PC-9 (cell line): ENCODE measurements at regions not wholly inside any gene's neighbourhood (a gene's known extent, or its start where the extent isn't known, plus 50 kb on each side); places are given as distances from the start of the nearest gene placed in this dataset.

Experiments used
- BruUV-seq: library from RNA; stranded (reverse); fragments of 400-500 nt; replicated peaks from 2 replicates; lab custom pipeline; 2021; lab: Mats Ljungman, UMichigan
- CTCF ChIA-PET: fragments of 300-600 bp; sonication (Branson Sonifier 250); formaldehyde crosslinking; loops from one replicate; lab custom pipeline; 2022; ENCODE audit warnings: antibody characterized with exemption; lab: Charles Lee
- POLR2A ChIA-PET: fragments of 300-600 bp; sonication (Branson Sonifier 250); formaldehyde crosslinking; loops from one replicate; lab custom pipeline; 2022; ENCODE audit warnings: antibody characterized with exemption; ENCODE audit not compliant: unreplicated experiment; lab: Charles Lee
- DNase-seq, 2 experiments: peaks; one replicate each; pipeline versions ENCODE4 v3.0.0 to v3.0.0-alpha.2; 2015 to 2022; ENCODE audit warnings: mixed read lengths in 1 of 2
- H2AFZ ChIP-seq: fragments of 200-600 bp; sonication (generic); 2 replicates; pipeline ENCODE4 v1.8.1; 2017; ENCODE audit warnings: antibody characterized with exemption
- H3F3A ChIP-seq: fragments of 200-600 bp; sonication (generic); 2 replicates; pipeline ENCODE4 v1.8.1; 2017; ENCODE audit warnings: antibody characterized with exemption, mild to moderate bottlenecking, low read depth; ENCODE audit not compliant: insufficient read depth
- H3K27ac ChIP-seq: fragments of 200-600 bp; sonication (generic); 2 replicates; pipeline ENCODE4 v1.6.1; 2016; ENCODE audit warnings: mixed run types
- H3K27me3 ChIP-seq: fragments of 200-600 bp; sonication (generic); 2 replicates; pipeline ENCODE4 v1.6.1; 2016; ENCODE audit warnings: low read depth, mixed run types; ENCODE audit not compliant: insufficient read depth
- H3K36me3 ChIP-seq: fragments of 200-600 bp; sonication (generic); 2 replicates; pipeline ENCODE4 v1.6.1; 2016; ENCODE audit warnings: low read depth, mixed run types
- H3K4me1 ChIP-seq: fragments of 200-600 bp; sonication (generic); replicated peaks from 2 replicates; pipeline ENCODE4 v1.6.1; 2016; ENCODE audit warnings: mixed run types; ENCODE audit not compliant: insufficient read depth
- H3K4me2 ChIP-seq: fragments of 200-600 bp; sonication (generic); 2 replicates; pipeline ENCODE4 v1.6.1; 2017; ENCODE audit warnings: mixed run types
- H3K4me3 ChIP-seq: fragments of 200-600 bp; sonication (generic); 2 replicates; pipeline ENCODE4 v1.6.1; 2016; ENCODE audit warnings: mixed run types
- H3K79me2 ChIP-seq: fragments of 200-600 bp; sonication (generic); 2 replicates; pipeline ENCODE4 v1.6.1; 2017; ENCODE audit warnings: low read depth, mixed run types
- H3K9me2 ChIP-seq: fragments of 200-600 bp; sonication (generic); 2 replicates; pipeline ENCODE4 v1.8.1; 2017; ENCODE audit warnings: mild to moderate bottlenecking; ENCODE audit not compliant: insufficient read depth
- H3K9me3 ChIP-seq: fragments of 200-600 bp; sonication (generic); 2 replicates; pipeline ENCODE4 v1.8.1; 2016; ENCODE audit warnings: low read depth; ENCODE audit not compliant: insufficient read depth
- H4K20me1 ChIP-seq: fragments of 200-600 bp; sonication (generic); 2 replicates; pipeline ENCODE4 v1.8.1; 2017; ENCODE audit not compliant: insufficient read depth
- EZH2 ChIP-seq: fragments of 200-600 bp; sonication (generic); IDR thresholded peaks from 2 replicates; pipeline ENCODE4 v1.8.0; 2017; ENCODE audit warnings: antibody characterized with exemption, low read depth
- intact Hi-C: fragments of 100-400 bp; cut with micrococcal nuclease; formaldehyde crosslinking; loops from one replicate; pipeline ENCODE4 v1.10.0; 2022; ENCODE audit not compliant: unreplicated experiment
- TF ChIP-seq, protein P1 (sequence below): fragments of 200-600 bp; sonication (generic); conservative IDR thresholded peaks from 2 replicates; pipeline ENCODE4 v1.6.1; 2017; ENCODE audit warnings: mixed run types, antibody characterized with exemption, mild to moderate bottlenecking, moderate library complexity

DNA sequence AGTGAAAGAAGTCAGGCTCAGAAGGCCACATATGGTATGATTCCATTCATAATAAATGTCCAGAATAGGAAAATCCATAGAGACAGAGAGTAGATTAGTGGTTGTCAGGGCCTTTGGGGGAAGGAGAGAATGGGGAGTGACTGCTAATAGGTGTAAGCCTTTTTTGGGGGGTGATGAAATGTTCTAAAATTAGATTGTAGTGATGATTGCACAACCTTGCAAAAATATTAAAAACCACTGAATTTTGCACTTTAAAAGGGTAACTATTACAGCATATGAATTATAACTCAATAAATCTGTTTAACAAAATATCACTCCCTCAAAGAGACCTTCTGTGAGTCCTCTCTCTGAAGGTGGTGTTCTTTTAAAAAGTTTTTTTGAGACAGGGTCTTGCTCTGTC, 72.3 kb upstream of the GRK3 start:
- H3K27ac ChIP-seq: no peak overlapping the region
- no peak for DNase-seq

DNA sequence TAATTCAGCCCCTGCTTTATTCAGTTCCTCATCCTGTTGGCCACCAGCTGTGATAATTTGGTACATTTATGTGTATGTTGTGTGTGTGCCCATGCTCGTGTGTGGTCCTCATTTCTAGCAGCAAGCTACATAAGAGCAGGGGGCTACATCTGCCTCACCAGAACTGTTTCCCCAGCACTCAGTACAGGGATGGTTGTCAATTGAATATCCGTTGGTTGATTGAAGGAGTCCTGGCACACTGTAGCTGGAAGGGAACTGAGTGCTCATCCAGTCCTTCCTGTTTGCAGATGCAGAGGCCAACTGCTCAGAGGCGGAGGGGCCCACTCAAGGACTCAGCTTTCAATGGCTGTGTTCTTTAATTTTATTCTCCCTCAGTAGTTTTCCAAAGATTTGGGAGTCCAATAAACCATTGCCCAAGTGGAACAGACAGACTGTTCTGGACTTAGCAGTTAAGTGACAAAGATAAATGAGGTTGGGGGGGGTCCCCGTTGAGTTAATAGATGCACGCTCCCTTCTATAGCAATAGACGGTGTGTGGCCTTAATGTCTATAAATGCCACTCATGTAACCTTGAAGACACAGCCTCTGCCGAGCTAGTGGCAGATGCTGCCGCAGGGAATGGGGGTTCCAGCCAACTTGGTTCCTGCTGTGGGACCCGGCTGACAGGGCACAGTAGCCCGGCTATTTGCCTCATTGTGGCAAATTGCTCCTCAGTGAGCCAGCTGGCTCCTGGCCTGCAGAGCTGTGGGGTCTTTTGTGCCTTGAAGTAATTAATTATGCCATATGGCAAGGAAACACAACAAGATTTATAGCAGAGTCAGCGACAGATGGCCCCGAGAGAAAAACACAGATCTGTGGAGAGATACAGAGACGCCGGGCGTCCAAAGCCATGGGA, 71.4 kb upstream of the GRK3 start:
- no TSS peak for BruUV-seq
- CTCF ChIA-PET: no interaction called here
- H3F3A ChIP-seq: peaks cover 4% of the 10 kb centered on the region; the same call in 1 of the 2 replicates
- no peak for DNase-seq
- POLR2A ChIA-PET: no interaction called here
- no peak overlapping the region for H2AFZ ChIP-seq
- TF ChIP-seq, protein P1, sequence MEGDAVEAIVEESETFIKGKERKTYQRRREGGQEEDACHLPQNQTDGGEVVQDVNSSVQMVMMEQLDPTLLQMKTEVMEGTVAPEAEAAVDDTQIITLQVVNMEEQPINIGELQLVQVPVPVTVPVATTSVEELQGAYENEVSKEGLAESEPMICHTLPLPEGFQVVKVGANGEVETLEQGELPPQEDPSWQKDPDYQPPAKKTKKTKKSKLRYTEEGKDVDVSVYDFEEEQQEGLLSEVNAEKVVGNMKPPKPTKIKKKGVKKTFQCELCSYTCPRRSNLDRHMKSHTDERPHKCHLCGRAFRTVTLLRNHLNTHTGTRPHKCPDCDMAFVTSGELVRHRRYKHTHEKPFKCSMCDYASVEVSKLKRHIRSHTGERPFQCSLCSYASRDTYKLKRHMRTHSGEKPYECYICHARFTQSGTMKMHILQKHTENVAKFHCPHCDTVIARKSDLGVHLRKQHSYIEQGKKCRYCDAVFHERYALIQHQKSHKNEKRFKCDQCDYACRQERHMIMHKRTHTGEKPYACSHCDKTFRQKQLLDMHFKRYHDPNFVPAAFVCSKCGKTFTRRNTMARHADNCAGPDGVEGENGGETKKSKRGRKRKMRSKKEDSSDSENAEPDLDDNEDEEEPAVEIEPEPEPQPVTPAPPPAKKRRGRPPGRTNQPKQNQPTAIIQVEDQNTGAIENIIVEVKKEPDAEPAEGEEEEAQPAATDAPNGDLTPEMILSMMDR: no peak
- no peak for TF ChIP-seq EZH2
- no peak overlapping the region for H3K27ac ChIP-seq
- no peaks in the 10 kb centered on the region for H3K9me3 ChIP-seq
- H3K27me3 ChIP-seq: peaks cover 82% of the 10 kb centered on the region
- H4K20me1 ChIP-seq: no peaks in the 10 kb centered on the region
- H3K36me3 ChIP-seq: no peaks in the 10 kb centered on the region
- no peak overlapping the region for H3K4me3 ChIP-seq
- H3K9me2 ChIP-seq: no peaks in the 10 kb centered on the region
- no peaks in the 10 kb centered on the region for H3K4me1 ChIP-seq
- intact Hi-C loops: no loop called here
- no peak overlapping the region for H3K4me2 ChIP-seq
- H3K79me2 ChIP-seq: no peaks in the 10 kb centered on the region

More for the DNA sequence above, 72.3 kb upstream of the GRK3 start:
- no peaks in the 10 kb centered on the region for H3K4me1 ChIP-seq
- no TSS peak for BruUV-seq
- intact Hi-C loops: no loop called here
- H3K36me3 ChIP-seq: no peaks in the 10 kb centered on the region
- ChIA-PET CTCF (no interaction called here), POLR2A (no interaction called here)
- H4K20me1 ChIP-seq: no peaks in the 10 kb centered on the region
- H2AFZ ChIP-seq: no peak overlapping the region
- peaks cover 4% of the 10 kb centered on the region; the same call in 1 of the 2 replicates for H3F3A ChIP-seq
- H3K79me2 ChIP-seq: no peaks in the 10 kb centered on the region
- no peak overlapping the region for H3K4me2 ChIP-seq
- H3K4me3 ChIP-seq: no peak overlapping the region
- no peaks in the 10 kb centered on the region for H3K9me3 ChIP-seq
- no peak for TF ChIP-seq EZH2
- TF ChIP-seq, protein P1: no peak
- H3K9me2 ChIP-seq: no peaks in the 10 kb centered on the region
- H3K27me3 ChIP-seq: peaks cover 73% of the 10 kb centered on the region

- H3K4me1 ChIP-seq: no peaks in the 10 kb centered on the region
- no peak overlapping the region for H3K4me3 ChIP-seq
- H3K4me2 ChIP-seq: no peak overlapping the region
- no peak for DNase-seq
- BruUV-seq: no TSS peak
- intact Hi-C loops: no loop called here
- H3K9me2 ChIP-seq: no peaks in the 10 kb centered on the region
- H3K79me2 ChIP-seq: no peaks in the 10 kb centered on the region
- H3K27me3 ChIP-seq: peaks cover 89% of the 10 kb centered on the region
- H3K27ac ChIP-seq: no peak overlapping the region
- H3K36me3 ChIP-seq: no peaks in the 10 kb centered on the region
- H3F3A ChIP-seq: no peaks in the 10 kb centered on the region
- ChIA-PET CTCF (no interaction called here), POLR2A (no interaction called here)
- TF ChIP-seq, protein P1: no peak
- no peak for TF ChIP-seq EZH2
- no peak overlapping the region for H2AFZ ChIP-seq
- no peaks in the 10 kb centered on the region for H3K9me3 ChIP-seq
- no peaks in the 10 kb centered on the region for H4K20me1 ChIP-seq
Observed at GRCh38 chr22:25493794-25494193, 70.7 kb upstream of the GRK3 start.
